ENCODE measurements at regions not wholly inside any gene's neighbourhood (a gene's known extent, or its start where the extent isn't known, plus 50 kb on each side); places are given as distances from the start of the nearest gene placed in this dataset.
"Not testable (repeated sequence)": the region's sequence is repeated elsewhere in the genome, so short reads cannot be mapped to it uniquely, and the experiment has no call there.

DNA sequence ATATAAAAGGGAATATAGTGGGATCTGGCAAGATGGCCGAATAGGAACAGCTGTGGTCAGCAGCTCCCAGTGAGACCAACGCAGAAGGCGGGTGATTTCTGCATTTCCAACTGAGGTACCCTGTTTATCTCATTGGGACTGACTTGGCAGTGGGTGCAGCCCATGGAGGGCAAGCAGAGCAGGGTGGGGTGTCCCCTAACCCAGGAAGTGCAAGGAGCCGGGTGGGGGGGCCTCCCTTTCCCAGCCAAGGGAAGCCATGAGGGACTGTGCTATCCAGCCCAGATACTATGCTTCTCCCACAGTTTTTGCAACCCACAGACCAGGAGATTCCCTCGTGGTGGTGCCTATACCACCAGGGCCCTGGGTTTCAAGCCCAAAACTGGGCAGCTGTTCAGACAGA is 342.4 kb downstream of the RPS29 start:
- DNase-seq (ENCODE audit: low read depth, low spot score), result not testable (repeated sequence)

DNA sequence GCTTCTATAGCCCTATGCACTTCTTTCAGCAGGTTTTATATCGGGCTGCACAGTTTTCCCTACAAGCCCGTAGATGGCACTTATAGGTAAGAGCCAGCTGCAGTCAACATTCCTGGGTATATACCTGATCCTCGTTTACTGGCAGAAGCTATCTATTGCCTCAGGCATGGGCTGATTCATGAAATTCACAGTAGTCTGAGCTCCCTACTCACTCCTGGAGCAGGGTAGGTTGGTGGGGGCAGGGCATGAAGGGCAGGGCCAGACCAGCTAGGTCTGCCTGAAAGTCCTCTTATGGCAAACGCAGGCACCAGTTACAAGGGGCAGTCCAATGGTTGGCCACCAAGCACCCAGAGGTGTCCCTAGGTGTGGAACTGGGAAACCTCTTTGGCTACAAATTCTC is 345.8 kb downstream of the RPS29 start:
- no peak for DNase-seq (ENCODE audit: low read depth, low spot score)

DNA sequence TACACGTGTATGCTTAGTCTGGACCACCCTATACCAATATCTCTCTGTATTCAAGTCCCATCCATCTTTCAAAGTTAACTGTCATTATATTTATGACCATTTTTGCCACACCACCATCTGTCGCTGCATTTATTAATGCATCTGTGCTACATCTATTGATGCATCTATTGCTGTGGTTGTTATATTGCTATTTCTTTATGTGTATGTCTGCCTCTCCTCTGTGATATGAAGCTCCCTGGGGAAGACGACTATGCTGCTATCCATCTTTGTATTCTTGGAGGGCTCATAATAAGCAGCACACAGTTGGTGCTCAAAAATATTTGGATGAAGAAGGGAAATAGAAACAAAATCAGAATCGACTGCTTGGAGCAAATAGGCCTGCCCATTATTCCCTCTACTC is 357.6 kb downstream of the RPS29 start:
- DNase-seq (ENCODE audit: low read depth, low spot score), result no peak

DNA sequence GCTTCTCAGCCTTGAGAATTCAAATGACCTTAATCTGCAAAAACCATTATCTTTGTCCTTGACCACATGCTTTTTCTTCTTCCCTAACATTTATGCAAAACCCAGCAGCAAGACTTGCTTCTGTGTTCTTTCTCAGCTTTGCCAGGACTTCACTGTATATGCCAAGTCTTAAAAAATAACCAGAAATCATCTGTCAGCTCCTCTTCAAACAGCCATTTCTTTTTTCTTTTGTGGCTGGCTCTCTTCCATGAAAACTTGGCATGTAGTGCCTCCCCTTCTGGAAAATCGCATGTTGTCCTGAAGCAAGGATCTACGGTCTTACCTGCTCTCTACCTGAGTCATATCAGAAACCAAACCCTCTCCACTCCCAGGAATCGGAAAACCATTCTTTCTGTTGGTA is 364.9 kb downstream of the RPS29 start:
- DNase-seq (ENCODE audit: low read depth, low spot score), result no peak

DNA sequence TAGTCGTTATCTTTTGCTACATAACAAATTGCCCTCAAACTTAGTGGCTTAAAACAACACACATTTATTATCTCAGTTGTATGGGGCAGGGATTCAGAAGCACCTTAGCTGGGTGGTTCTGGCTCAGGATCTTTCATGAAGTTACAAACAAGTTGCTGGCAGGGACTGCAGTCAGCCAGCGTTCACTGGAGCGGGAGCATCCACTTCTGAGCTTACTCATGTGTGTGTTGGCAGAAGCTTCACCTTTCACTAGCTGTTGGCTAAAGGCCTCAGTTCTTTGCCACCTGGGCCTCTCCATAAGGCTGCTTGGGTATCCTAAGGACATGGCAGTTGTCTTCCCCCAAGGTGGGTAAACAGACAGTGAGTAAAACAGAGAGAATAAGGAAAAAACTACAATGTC is 365.7 kb downstream of the RPS29 start:
- no peak for DNase-seq (ENCODE audit: low read depth, low spot score)

DNA sequence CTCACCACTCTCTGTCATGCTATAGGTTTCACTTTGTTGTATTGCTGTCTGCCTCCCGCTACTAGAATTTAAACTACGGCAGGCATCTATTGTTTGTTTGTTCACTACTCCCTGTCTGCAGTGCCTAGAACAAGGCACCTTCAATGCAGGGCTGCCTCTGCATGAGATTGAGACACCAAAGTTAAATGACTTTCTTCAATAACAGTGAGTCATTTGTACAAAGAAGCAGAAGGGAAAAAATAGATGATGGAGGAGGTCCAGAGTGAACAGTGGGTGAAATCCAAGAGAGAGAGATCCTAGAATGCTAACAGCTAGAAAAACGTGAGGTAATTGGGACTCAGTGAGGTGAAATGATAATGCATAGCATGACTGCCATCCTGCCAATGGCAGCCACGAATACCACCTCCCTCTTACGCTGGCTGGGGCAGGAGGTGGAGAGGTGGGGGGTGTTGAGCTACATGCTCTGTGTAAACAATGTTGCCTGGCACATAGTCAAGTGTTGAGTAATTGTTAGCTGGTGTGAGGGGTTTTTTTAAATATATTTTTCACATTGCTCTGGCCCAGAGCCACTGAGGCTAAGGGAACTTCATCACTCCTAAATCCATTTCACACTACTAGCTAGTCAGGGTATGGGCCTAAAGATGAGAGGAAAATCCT is 367.6 kb downstream of the RPS29 start:
- DNase-seq (ENCODE audit: low read depth, low spot score), result peak; percentile 6

DNA sequence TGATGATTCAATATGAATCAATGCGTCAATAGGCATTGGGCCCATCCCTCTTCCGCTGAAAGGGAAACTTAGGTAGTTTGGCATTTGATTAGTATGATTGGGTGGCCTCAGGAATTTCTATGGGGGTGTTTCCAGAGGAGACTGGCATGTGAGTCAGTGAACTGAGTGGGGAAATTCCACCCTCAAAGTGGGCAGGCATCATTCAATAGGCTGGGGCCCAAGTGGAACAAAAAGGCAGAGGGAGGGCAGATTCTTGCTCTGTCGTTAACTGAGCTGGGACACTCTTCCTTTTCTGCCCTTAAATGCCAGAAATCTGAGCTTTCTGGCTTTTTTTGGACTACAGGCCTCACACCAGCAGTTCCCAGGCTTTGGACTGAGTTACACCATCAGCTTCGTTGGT is 373.5 kb downstream of the RPS29 start:
- no peak for DNase-seq (ENCODE audit: low read depth, low spot score)

DNA sequence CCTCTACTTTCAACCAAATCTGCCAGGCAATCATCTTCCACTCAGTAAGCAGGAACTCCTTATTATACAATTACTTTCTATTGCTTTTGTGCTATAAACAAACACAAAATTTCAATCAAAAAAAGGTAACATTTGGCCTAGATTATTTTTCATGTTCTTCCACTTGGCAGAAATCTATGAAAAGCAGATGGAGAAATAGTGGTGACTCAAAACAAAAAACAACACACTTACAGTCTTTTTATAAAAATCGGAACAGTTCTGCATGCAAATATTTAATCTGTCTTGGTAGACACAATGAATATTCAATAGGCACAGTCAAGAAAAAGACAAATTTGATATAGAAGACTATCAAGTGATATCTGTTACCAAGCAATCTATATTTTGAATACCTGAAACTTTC is 376.8 kb downstream of the RPS29 start:
- DNase-seq (ENCODE audit: low read depth, low spot score), result no peak

DNA sequence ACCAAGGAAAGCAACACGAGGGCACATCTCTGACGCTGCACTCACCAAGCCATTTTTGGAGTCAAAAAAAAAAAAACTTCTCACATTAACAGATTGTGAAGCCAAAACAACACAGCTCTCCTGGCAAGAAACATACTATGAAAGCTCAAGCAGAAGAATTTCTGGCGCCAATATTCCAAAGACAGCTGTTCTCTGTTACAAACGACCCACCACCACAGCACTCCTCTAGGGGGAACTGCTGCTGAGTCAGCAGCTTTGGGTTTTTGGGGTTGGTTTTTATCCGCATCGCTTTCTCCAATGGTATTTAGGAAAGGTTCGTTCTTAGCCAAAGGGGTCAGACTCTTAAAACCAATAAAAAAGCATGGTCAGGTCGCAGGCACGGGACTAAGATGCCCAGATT is 379.4 kb downstream of the RPS29 start:
- no peak for DNase-seq (ENCODE audit: low read depth, low spot score)

DNA sequence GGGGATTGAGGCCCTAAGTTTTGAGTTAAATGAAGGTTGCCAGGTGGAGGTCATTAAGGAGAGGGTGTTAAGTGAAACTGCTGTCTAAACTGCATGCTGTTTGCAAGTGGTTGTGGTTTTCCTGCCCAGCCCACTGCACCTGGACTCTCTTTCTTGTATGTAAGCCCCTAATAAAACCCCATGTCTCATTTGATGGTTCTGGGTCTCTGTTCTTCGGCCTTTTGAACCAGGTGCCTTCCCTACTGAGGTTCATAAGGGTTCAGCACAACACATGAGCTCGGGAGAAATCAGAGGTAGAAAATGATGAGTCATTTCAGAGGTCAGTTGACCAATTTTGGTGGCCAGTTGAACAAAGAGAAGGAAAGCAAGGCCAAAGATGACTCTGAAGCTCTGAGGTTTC is 382.5 kb downstream of the RPS29 start:
- DNase-seq (ENCODE audit: low read depth, low spot score), result no peak

DNA sequence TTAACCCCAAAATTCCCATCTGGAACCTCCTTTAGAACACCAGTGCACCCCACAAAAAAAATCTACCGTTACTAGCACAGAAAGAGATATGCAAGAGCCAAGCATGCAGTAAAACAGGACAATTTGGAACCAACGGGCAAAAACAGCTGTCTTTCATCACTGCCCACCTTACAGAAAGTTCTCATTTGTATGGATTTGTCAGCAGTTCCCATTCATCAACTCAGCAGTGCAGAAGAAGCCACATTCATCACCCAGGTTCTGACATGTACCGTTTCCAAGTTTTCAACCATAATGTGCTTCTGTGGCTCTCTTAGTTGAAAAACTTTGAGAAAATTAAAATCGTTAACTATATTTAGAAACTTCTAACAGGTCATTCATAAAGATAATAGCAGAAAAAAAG is 387.0 kb downstream of the RPS29 start:
- no peak for DNase-seq (ENCODE audit: low read depth, low spot score)

DNA sequence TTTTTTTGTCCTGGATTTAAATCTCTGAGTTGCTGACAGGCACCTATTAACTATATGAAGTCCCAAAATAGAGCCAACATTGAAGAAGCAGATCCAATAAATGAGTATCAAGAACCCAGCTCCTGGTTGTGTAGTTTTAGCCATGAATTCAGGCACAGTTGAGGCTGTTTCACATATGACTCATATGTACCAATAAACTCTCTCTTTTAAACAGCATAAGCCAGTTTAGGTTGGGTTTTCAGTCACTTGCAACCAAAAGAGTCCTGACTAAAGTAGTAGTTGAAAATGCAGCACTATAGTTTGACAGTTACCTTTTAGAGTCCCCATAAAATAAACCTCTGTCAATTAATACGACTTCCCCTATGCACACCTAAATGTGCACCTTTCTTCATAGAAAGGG is 389.9 kb downstream of the RPS29 start:
- no peak for DNase-seq (ENCODE audit: low read depth, low spot score)

DNA sequence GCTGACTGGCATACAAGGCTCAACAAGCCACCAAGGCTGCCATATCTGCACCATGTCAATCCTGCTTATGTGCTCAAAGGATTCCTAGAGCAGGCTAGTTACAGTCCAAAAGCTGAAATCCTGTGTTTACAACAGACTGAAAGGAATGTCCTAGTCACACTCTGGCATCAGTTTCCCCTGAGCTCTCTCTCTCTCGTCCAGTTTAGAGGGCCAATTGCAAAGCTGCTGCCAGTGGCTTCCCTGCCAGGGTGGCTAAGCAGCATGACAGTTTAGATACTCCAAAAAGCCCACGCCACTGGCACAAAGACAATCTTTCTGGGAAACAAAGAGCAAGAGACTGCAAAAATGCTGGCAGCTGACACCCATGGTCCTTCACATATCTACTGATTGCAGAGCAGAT is 392.1 kb downstream of the RPS29 start:
- DNase-seq (ENCODE audit: low read depth, low spot score), result no peak

DNA sequence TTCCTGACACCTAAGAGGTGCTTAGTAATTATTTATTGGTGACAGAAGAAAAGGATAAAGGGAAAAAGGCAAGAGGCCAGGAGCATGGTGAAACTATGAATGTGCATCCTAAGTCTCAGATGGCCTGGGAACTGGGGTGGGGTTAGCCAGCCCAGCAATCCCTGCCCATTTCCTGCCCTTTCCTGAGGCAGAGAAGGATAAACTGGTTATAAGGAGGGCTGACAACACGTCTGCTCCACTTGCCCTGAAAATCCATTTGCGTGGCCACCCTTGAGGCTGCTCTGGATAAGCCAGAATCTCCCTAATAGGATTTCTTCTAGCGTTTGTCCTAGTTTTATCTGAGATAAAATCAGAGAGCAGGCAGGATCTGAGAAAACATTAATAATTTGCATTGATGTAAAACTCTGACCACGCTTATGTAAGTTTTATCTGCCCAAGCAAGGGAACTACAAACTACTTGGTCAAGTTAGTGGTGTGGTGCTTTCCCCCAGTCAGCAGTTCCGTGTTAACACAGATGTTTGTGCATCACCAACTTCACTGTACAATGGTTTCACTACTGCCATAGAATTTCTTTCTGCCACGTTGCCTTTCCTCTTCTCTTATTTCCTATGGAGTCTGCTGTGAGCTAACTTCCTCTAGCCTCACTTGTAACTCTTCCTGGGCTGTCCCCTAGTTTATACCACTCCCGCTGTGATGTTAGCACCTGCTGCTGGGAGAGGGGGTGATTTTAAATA is 392.7 kb downstream of the RPS29 start:
- no peak for DNase-seq (ENCODE audit: low read depth, low spot score)

DNA sequence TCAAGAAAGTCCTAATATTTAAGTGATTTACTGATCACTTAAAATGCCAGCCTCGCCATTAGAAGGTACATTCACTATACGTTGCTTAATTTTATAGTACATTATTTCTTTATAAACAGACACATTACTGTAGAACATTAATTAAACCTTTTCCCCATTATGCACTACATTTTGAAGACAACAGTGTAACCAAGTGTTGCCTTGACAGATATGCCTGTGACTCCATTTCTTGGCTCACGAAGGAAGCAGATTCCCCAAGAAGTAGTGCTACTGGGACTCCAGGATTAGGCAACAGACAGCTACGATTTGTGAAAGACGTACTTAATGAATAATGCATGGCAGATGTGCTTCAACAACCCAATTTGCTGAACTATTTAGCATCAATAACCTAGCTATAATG is 394.8 kb downstream of the RPS29 start:
- DNase-seq (ENCODE audit: low read depth, low spot score), result no peak

DNA sequence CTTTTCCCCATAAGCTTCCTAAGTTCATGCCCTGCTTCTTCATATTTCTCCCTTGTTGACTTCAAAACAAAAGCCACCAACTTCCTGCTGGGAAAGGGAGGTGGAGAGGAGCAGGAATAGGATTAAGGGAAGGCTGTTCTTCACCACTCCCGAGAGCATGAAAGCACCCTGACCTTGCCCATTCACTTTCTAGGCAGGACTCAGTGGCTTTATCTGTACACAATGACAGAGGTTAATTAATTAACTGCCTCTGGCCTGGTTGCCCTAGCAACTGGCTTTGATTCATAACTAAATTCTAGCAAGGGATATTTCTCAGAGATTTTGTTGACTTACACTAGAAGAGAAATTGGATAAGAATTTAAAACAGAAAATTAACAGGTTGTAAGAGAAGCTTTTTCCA is 396.8 kb downstream of the RPS29 start:
- no peak for DNase-seq (ENCODE audit: low read depth, low spot score)

DNA sequence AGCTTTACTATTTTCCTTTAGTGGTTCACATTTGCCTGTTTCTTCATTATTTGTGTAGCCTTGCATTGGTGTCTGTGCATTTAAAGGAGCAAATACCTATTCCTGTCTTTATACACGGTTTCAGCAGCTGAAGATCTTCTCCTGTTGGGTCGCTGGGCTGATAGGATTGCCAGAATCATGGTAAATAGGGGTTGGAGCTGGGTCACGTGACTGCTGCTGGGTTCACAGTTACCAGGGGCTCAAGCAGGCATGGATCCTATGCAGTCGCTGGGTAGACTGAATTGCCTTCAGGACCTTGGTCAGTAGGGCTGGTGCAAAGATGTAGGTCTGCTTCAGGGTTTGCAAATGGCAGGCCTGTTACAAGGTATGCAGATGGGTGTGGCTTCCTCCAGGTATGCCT is 398.4 kb downstream of the RPS29 start:
- DNase-seq (ENCODE audit: low read depth, low spot score), result no peak

DNA sequence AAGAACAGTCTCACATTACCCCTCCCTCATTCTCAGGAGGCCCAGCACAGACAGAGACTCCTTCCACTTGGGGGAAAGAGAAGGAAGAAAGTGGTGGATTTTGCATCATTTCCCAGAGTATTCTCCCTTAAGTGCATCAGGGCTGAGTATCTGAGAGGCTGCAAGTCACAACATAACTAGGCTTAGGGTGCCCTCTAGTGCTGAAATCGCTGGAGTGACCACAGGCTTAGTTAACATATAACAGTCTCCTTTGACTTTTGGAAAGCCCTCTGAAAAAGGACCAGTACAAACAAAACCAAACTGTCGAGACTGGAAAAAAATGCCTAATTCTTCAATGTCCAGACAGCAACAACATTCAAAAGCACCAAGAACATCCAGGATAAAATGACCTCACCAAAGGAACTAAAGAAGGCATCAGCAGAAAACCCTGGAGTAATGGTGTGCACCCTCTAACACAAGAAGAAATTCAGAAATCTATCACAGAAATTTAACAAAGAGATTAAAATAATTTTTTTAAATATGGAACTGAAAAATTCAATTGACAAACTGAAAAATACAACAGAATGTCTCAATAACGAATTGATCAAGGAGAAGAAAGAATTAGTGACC is 412.3 kb downstream of the RPS29 start:
- DNase-seq (ENCODE audit: low read depth, low spot score), result peak; percentile 17

DNA sequence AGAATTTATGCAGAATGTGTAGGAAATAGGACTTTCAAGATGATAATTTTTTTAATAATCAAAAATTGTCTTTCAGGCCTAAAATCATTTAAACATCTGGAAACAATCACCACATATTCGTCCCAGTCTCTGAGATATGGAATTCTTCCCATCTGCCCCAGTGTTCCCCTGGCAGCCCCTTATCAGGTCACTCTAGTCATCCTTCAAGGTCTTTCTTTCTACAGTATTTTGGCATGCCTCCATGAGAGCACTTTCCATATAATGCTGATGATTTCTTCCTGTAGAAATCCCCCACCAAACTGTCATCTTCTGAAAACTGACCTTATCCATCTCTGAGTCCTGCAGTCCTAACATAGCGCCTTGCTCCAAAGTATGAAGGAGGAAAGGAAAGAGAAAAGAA is 422.1 kb downstream of the RPS29 start:
- no peak for DNase-seq (ENCODE audit: low read depth, low spot score)

DNA sequence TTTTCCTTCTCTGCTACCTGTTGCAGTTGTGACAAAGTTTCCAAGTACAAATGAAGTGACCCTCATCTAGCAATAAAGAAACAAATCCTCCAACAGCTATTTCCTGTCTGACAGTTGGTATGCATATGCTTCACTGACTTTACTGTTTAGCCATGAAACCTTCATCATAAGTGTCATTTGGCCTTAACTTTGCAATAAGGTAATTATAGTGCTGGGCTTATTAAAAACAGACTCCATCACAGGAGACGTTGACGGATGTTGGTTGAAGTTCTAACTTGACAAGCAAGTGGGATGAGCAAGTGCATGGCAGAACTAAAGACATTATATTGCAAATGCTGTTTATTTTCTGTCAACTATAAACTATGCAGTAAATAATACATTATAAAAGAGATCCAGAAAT is 425.2 kb downstream of the RPS29 start:
- no peak for DNase-seq (ENCODE audit: low read depth, low spot score)

DNA sequence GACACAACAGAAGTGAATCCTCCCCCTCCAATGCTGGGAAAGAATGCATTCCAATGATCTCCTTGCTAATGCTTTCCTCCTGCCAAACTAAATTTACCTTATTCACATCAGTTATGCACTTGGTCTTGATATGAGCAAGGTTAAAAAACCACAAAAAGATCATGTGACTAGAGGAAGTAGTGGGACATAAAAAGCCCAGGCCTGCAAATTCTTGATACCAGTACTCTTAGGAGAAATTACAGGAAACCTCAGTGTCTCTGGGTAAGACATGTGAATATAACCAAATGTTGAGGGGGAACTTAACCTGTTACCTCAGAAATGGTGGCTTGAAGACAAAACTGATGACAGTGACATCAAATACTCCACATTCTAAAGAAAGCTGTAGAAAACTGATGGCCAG is 427.1 kb downstream of the RPS29 start:
- DNase-seq (ENCODE audit: low read depth, low spot score), result no peak

DNA sequence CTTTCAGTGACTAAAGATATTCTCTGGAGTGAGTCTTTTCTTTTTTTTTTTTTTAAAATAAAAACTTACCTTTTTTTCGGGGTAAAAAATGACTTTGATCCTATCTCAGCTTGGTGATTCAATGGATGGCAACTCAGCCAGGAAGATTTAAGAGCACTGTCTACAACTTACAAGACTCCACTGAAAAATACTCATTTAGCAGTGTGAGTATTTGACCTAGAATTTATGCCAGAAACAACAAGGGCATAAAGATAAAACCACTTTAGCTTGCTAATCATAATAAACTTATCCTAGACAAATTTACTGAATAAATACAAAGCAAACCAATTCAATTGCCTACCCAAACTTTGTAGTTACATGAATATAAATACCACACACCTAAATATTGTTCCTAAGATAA is 446.6 kb downstream of the RPS29 start:
- no peak for DNase-seq (ENCODE audit: low read depth, low spot score)

DNA sequence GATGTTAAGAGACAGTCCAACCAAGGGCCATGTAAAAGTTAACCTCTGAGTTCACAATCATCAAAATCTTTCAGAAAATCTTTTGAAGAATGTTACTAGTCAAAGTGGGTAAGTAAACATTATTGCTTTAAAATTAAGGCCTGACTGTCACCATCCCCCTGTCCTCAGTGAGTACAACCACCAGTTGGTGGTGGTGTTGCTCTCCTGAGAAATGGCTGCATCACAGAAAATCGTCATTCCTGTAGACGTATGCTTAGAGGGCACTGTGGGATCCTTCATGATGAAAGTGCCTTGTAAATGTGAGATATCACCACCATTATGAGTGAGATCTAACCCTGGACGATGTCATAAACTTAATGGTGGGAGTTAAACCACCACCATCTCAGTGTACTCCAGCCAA is 451.2 kb downstream of the RPS29 start:
- no peak for DNase-seq (ENCODE audit: low read depth, low spot score)

Measured in brain pericyte (primary cell).